GM19463 (cell line): ENCODE measurements at regions not wholly inside any gene's neighbourhood (a gene's known extent, or its start where the extent isn't known, plus 50 kb on each side); places are given as distances from the start of the nearest gene placed in this dataset.

Source experiments
- ATAC-seq: cut with Tn5 transposase; IDR thresholded peaks from one replicate; pipeline ENCODE4 v1.9.1; 2021; ENCODE audit warnings: mild to moderate bottlenecking, moderate library complexity; ENCODE audit not compliant: unreplicated experiment

- ATAC-seq, result no peak
Observed at GRCh38 chr1:106584676-106585075, 471.8 kb upstream of the PRMT6 start.

- no peak for ATAC-seq
Observed at GRCh38 chr1:106600626-106601025, 455.8 kb upstream of the PRMT6 start.

GRCh38 chr1:106603616-106604015, 452.9 kb upstream of the PRMT6 start:
- ATAC-seq, result no peak

- no peak for ATAC-seq
Observed at GRCh38 chr1:106608841-106609240, 447.6 kb upstream of the PRMT6 start.

GRCh38 chr1:106613068-106613467, 443.4 kb upstream of the PRMT6 start:
- ATAC-seq, result no peak

GRCh38 chr1:106613861-106614260, 442.6 kb upstream of the PRMT6 start:
- no peak for ATAC-seq

GRCh38 chr1:106615473-106615872, 441.0 kb upstream of the PRMT6 start:
- ATAC-seq, result no peak

- ATAC-seq, result no peak
Observed at GRCh38 chr1:106619080-106619826, 437.2 kb upstream of the PRMT6 start.

- ATAC-seq, result no peak
Observed at GRCh38 chr1:106619827-106620134, 436.7 kb upstream of the PRMT6 start.

GRCh38 chr1:106620521-106620954, 435.9 kb upstream of the PRMT6 start:
- ATAC-seq, result no peak

- ATAC-seq, result no peak
Observed at GRCh38 chr1:106621853-106622252, 434.6 kb upstream of the PRMT6 start.

- no peak for ATAC-seq
Observed at GRCh38 chr1:106637566-106637965, 418.9 kb upstream of the PRMT6 start.

GRCh38 chr1:106646261-106646784, 410.2 kb upstream of the PRMT6 start:
- ATAC-seq, result no peak

- no peak for ATAC-seq
Observed at GRCh38 chr1:106646816-106647215, 409.7 kb upstream of the PRMT6 start.

- ATAC-seq, result no peak
Observed at GRCh38 chr1:106651028-106651762, 405.3 kb upstream of the PRMT6 start.

- no peak for ATAC-seq
Observed at GRCh38 chr1:106659490-106660244, 396.8 kb upstream of the PRMT6 start.

GRCh38 chr1:106675558-106675957, 380.9 kb upstream of the PRMT6 start:
- ATAC-seq, result no peak

- no peak for ATAC-seq
Observed at GRCh38 chr1:106676021-106676420, 380.5 kb upstream of the PRMT6 start.

GRCh38 chr1:106677181-106677580, 379.3 kb upstream of the PRMT6 start:
- no peak for ATAC-seq

GRCh38 chr1:106677721-106678120, 378.8 kb upstream of the PRMT6 start:
- ATAC-seq, result no peak

GRCh38 chr1:106678279-106679050, 378.0 kb upstream of the PRMT6 start:
- ATAC-seq, result no peak
